HAP-1 (cell line): ENCODE measurements at regions not wholly inside any gene's neighbourhood (a gene's known extent, or its start where the extent isn't known, plus 50 kb on each side); places are given as distances from the start of the nearest gene placed in this dataset.
"Not testable (repeated sequence)": the region's sequence is repeated elsewhere in the genome, so short reads cannot be mapped to it uniquely, and the experiment has no call there.

Experiments
- DNase-seq, 2 experiments: peaks; one replicate each; pipeline ENCODE4 v3.0.0-alpha.2; 2016 to 2020; ENCODE audit warnings: low spot score in 2 of 2
- H3K27me3 ChIP-seq: fragments of 250-450 bp; sonication (Bioruptor Pico); 2 replicates; pipeline ENCODE4 v1.5.1; 2020; ENCODE audit warnings: low read depth, mild to moderate bottlenecking, moderate library complexity
- H3K36me3 ChIP-seq: fragments of 250-450 bp; sonication (Bioruptor Pico); replicated peaks from 2 replicates; pipeline ENCODE4 v1.5.1; 2020; ENCODE audit warnings: mild to moderate bottlenecking
- H3K4me1 ChIP-seq: fragments of 250-450 bp; sonication (Bioruptor Pico); 2 replicates; pipeline ENCODE4 v1.5.1; 2020; ENCODE audit warnings: mild to moderate bottlenecking
- H3K4me3 ChIP-seq: fragments of 250-450 bp; sonication (Bioruptor Pico); 2 replicates; pipeline ENCODE4 v1.5.1; 2020; ENCODE audit warnings: mild to moderate bottlenecking, moderate library complexity
- H3K9me3 ChIP-seq: fragments of 250-450 bp; sonication (Bioruptor Pico); 2 replicates; pipeline ENCODE4 v1.5.1; 2020; ENCODE audit warnings: mild to moderate bottlenecking, moderate library complexity
- in situ Hi-C: fragments of 300-500 bp; cut with MboI; formaldehyde crosslinking; loops from 3 replicates; pipeline ENCODE4 v1.14.3; 2020; ENCODE audit warnings: low sequenced_read_pairs, inconsistent platforms, mixed read lengths

DNA sequence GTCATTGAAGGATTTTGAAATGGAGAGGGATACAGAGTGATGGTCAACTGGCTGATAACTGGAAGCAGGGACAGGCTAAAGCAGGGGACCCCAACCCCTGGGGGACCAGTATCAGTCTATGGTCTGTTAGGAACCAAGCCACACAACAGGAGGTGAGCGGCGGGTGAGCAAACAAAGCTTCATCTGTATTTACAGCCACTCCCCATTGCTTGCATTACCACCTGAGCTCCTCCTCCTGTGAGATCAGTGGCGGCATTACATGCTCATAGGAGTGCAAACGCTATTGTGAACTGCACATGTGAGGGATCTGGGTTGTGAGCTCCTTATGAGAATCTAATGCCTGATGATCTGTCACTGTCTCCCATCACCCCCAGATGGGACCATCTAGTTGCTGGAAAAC is 407.9 kb downstream of the BUD13 start:
- in situ Hi-C loops, H3K27me3 ChIP-seq, H3K36me3 ChIP-seq, H3K4me1 ChIP-seq, DNase-seq, H3K4me3 ChIP-seq, H3K9me3 ChIP-seq: not testable (repeated sequence)

DNA sequence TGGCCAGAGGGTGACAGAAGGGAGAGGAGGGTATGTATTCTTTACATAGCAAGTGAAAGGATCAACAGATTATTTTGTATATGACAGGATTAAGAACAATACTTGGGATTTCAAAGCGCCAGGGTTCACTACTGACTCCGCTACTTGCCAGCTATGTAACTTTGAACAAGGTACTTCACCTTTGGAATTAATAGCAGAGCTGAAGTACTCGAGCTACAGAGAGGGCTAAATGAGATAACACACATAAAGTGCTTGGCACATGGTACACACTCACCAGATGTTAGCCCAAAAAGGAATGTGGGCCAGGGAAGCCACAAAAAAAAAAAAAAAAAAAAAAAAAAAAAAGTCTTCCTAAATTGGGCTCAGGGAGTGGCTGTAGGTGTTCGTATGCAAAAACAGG is 408.4 kb downstream of the BUD13 start:
- in situ Hi-C loops: no loop called here
- Histone ChIP-seq H3K4me1 (peaks cover 9% of the 10 kb centered on the region), H3K27me3 (no peaks in the 10 kb centered on the region), H3K36me3 (no peaks in the 10 kb centered on the region; the same call in 1 of the 2 replicates), H3K4me3 (no peak overlapping the region), H3K9me3 (no peaks in the 10 kb centered on the region)
- no peak for DNase-seq

DNA sequence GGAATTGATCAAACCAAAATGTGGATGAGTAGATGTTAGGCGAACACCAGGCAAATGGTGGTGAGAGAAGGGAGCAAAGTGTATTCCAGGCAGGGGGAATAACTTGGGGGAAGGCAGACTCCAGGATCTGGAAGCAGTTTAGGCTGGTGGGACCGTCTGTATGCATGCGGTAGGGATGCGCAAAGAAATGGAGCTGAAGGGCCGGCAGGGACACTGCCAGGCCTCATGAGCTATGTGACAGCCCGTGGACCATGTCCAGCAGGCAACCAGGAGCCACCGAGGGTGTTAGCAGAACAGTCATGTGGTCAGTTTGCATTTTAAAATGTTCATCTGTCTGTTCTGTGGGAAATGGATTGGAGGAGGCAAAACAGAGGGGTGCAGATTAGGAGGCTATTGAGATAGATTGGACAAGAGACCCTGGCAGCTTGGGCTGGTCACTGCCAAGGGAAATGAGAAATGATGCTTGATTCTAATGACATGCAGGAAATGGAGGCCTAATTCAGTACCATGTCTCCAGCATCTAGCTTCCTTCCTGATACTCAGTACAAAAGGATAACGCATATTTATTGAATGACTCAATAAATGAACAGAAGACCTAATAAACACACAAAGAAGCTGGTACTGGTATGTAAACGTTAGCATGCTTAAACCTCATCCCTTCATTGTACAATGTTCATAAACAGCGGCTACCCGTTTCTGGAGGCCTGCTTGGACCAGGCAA is 412.4 kb downstream of the BUD13 start:
- no peaks in the 10 kb centered on the region for H3K9me3 ChIP-seq
- no peak overlapping the region for H3K4me3 ChIP-seq
- no peaks in the 10 kb centered on the region; the same call in 1 of the 2 replicates for H3K36me3 ChIP-seq
- in situ Hi-C loops: no loop called here
- no peaks in the 10 kb centered on the region for H3K27me3 ChIP-seq
- H3K4me1 ChIP-seq: peaks cover 9% of the 10 kb centered on the region
- DNase-seq: no peak

DNA sequence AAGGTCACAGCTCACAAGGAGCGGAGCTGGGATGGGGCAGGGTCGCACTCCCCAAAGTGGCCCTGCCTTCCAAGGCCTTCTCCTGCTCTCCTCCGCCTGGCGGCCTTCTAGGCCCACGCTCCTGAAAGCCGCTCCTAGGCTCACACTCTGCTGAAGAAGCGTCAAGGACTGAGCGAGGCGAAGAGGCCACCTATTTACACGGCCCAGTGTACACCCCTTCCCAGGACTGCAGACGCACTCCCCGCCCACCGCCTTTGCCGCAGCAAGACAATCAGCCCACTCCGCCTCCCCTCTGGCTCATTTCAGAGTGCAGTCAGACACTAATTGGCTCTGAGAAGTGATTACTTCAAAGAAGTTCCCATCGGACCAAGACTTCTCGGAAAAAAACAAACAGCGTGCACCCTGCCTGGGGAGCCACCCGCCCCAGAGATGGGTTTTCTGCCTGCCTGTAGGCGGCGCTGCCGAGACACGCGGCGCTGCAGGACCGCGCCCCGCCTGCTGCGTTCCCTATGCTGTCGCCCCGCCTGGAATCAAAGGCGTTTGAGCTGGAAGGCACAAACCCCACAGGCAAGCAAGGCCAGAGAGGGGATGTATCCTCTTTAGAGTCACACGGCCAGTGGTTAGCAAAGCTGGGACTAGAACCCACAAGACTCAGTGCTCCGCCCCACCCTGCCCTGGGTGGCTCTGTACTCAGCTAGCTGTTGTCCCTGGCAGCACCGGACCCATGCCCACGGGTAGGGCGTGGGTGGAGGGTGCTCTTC is 414.8 kb downstream of the BUD13 start:
- in situ Hi-C loops: no loop called here
- DNase-seq: no peak

DNA sequence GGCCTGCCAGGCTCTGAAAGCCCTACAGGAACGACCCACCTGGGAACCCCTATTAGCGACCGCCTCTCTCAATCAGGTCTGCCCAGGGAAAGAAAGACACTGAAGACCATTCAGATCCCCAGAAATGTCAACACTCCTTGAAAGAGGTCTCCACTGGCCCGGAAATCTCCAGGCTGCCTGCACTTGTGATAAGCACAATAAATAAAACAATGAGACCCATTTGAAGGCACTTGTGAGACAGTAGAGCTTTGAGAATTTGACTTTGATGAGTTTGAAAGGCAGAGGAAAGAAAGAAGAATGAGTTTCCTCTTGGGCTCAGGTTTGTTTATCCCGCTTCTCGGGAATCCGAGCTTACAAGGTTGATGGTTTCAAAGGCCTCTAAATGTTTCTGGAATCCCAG is 416.3 kb downstream of the BUD13 start:
- Histone ChIP-seq H3K9me3 (no peaks in the 10 kb centered on the region), H3K4me3 (no peak overlapping the region), H3K36me3 (no peaks in the 10 kb centered on the region), H3K4me1 (no peaks in the 10 kb centered on the region), H3K27me3 (no peaks in the 10 kb centered on the region)
- DNase-seq: no peak
- in situ Hi-C loops: no loop called here

More for the DNA sequence above, 414.8 kb downstream of the BUD13 start:
- Histone ChIP-seq H3K27me3 (no peaks in the 10 kb centered on the region), H3K4me3 (no peak overlapping the region), H3K36me3 (no peaks in the 10 kb centered on the region), H3K4me1 (peaks cover 9% of the 10 kb centered on the region), H3K9me3 (no peaks in the 10 kb centered on the region)

DNA sequence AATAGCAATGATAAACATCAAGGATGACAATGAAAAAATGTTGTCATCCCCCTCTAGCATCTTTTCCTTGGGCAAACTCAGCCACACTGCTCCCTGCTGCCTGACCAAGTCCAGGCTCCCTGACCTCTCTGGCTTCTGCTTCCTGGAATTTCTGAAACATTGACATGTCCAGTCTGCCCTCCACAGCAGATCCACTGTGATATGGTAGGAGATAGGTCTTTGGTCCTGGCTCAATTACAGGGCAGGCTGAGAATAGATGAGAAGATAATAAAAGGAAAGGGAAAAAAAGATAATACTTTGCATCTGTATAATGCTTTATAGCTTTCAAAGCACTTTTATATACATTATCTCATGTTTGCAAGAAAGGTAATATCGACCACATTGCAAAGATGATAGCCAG is 417.7 kb downstream of the BUD13 start:
- Histone ChIP-seq H3K36me3 (no peaks in the 10 kb centered on the region), H3K4me1 (no peaks in the 10 kb centered on the region), H3K27me3 (no peaks in the 10 kb centered on the region), H3K4me3 (no peak overlapping the region), H3K9me3 (no peaks in the 10 kb centered on the region)
- no peak for DNase-seq
- in situ Hi-C loops: no loop called here

DNA sequence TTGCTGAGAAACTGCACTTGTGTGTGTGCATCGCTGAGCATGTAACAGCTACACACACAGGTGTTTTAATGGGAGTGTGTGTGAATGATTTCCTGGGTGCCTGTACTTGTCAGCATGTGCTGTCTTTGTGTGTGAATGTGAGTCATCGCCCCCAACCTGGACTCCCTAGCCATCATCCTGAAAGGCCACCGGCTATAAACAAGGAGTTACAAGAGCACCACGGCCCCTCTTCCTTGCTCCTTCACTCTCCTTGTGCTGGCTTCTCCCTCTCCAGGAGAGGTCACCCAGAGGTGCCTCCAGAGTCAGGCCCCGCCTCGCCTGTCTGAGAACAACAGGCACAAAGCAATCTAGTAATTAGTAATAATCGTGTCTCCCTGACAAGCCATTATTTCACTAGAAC is 419.2 kb downstream of the BUD13 start:
- no peaks in the 10 kb centered on the region for H3K36me3 ChIP-seq
- no peaks in the 10 kb centered on the region for H3K9me3 ChIP-seq
- no peak overlapping the region for H3K4me3 ChIP-seq
- in situ Hi-C loops: no loop called here
- no peaks in the 10 kb centered on the region for H3K4me1 ChIP-seq
- no peak for DNase-seq
- no peaks in the 10 kb centered on the region for H3K27me3 ChIP-seq

DNA sequence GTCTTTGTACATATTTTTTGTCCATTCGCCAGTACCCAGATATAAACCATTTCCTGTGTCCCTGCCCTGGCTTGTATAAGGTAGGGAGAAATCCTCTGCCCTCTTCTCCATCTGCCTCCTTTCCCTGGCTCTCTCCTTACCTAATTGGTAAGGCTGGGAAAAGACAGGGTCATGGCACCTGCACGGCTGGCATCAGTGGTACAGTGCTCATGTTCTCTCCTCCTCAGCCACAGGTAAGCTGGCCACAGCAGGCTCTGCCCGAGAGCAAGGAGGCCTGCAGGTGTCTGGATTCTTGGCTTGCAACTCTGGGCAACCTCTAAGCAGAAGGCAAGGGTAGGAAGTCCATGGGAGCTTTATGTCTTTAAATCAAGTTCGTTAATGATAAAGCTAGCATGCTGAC is 419.9 kb downstream of the BUD13 start:
- H3K9me3 ChIP-seq: no peaks in the 10 kb centered on the region
- in situ Hi-C loops: no loop called here
- no peaks in the 10 kb centered on the region for H3K27me3 ChIP-seq
- no peak for DNase-seq
- H3K4me1 ChIP-seq: no peaks in the 10 kb centered on the region
- no peak overlapping the region for H3K4me3 ChIP-seq
- no peaks in the 10 kb centered on the region for H3K36me3 ChIP-seq

DNA sequence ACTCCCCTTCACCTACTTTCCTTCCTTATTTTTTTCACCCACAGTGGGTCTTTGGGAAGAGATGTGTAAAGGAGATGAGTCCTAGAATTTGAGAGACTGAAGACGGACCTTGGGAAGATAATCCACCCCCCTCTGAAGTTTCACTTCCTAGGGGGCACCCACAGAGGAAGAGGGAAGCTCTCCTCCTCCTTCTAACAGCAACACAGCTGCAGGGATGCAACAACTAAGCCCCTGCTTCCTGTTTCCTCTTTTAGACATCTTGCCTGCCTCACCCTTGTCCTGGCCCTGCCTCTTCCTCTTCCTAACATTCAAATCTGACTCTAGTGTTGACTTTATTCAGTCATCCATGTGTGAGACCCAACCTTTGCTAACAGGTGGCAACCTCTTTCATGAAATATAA is 424.6 kb downstream of the BUD13 start:
- Histone ChIP-seq H3K36me3 (no peaks in the 10 kb centered on the region), H3K4me1 (no peaks in the 10 kb centered on the region), H3K9me3 (no peaks in the 10 kb centered on the region), H3K27me3 (no peaks in the 10 kb centered on the region), H3K4me3 (no peak overlapping the region)
- DNase-seq: no peak
- in situ Hi-C loops: no loop called here

DNA sequence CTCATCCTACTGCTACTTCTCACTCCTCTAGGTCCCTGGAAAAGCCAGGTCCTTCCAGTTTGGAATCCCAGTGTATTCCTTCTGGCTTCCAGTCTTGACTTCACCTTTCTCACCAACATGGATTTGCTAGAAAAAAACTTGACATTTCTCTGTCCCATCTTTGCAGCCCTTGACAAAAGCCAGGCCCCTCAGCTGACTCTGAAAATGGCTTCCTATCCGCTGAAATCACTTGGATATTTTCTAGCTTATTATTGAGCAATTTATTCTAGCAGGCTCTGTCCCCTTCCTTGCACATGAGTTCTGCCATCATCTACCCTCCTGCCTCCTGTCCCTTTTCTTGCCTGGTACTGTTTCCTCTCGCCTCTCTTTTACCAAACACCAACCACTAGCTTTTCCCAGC is 427.2 kb downstream of the BUD13 start:
- in situ Hi-C loops: no loop called here
- no peaks in the 10 kb centered on the region for H3K4me1 ChIP-seq
- H3K27me3 ChIP-seq: no peaks in the 10 kb centered on the region
- H3K36me3 ChIP-seq: no peaks in the 10 kb centered on the region
- DNase-seq: no peak
- no peaks in the 10 kb centered on the region for H3K9me3 ChIP-seq
- H3K4me3 ChIP-seq: no peak overlapping the region

DNA sequence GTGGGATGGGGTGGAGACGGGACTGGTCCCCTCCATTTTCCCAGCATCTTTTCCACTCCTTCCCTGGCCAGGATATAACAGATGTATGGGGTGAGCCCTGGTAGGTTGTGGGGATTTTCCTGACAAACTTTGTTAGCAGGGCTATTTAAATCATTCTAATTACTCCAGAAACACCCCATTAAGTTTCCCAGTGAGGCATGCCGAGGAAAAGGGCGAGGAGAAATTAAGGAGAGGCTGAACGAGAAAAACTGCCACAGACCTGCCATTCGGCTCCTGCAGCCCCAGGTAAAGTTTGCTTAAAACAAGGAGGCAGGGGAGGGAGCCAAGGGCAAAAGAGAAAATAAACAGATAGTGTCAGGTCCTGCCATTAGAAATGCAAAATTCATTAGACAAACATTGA is 428.2 kb downstream of the BUD13 start:
- DNase-seq: no peak
- no peaks in the 10 kb centered on the region for H3K27me3 ChIP-seq
- in situ Hi-C loops: no loop called here

DNA sequence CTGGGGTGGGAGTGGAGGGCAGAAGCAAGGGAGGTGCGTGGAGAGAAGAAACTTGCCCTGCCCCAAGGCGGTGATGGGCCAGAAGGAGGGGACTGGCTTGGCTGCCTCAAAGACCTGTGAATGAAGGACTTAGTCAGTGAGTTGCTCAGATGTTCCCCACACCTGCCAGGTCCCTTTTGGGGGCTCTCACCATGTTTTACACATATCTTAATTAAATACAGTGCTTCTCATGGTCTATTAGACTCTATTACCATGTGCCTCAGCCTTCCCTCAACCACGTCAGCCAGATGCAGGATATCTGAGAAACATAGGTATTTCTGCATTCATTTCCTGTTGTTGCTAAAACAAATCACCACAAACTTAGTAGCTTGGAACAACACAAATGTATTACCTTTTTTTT is 429.5 kb downstream of the BUD13 start:
- in situ Hi-C loops: no loop called here
- DNase-seq: no peak
- Histone ChIP-seq H3K36me3 (no peaks in the 10 kb centered on the region), H3K4me3 (no peak overlapping the region), H3K27me3 (no peaks in the 10 kb centered on the region), H3K4me1 (no peaks in the 10 kb centered on the region), H3K9me3 (no peaks in the 10 kb centered on the region)

More for the DNA sequence above, 428.2 kb downstream of the BUD13 start:
- Histone ChIP-seq H3K4me3 (no peak overlapping the region), H3K9me3 (no peaks in the 10 kb centered on the region), H3K4me1 (no peaks in the 10 kb centered on the region), H3K36me3 (no peaks in the 10 kb centered on the region)

DNA sequence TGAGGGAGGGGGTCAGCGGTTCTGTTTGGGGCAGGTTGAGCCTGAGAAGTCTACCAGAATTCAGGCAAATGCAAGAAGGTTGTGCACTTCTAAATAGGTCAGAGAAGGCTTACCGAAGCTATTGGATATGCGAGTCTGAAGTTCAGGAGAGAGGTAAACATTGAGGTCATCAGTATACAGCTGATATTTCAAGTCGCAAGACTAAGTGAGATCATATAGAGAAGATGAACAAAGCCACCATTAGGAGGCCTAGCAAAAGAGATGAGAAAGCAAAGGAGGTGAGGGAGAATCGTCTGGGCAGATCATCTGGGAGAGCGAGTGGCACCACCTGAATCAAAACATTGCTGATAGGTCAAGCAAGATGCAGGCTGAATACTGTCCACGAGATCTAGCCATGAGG is 430.6 kb downstream of the BUD13 start:
- no peak for DNase-seq
- in situ Hi-C loops: no loop called here
- Histone ChIP-seq H3K4me3 (no peak overlapping the region), H3K9me3 (no peaks in the 10 kb centered on the region), H3K27me3 (no peaks in the 10 kb centered on the region), H3K36me3 (no peaks in the 10 kb centered on the region), H3K4me1 (no peaks in the 10 kb centered on the region)

DNA sequence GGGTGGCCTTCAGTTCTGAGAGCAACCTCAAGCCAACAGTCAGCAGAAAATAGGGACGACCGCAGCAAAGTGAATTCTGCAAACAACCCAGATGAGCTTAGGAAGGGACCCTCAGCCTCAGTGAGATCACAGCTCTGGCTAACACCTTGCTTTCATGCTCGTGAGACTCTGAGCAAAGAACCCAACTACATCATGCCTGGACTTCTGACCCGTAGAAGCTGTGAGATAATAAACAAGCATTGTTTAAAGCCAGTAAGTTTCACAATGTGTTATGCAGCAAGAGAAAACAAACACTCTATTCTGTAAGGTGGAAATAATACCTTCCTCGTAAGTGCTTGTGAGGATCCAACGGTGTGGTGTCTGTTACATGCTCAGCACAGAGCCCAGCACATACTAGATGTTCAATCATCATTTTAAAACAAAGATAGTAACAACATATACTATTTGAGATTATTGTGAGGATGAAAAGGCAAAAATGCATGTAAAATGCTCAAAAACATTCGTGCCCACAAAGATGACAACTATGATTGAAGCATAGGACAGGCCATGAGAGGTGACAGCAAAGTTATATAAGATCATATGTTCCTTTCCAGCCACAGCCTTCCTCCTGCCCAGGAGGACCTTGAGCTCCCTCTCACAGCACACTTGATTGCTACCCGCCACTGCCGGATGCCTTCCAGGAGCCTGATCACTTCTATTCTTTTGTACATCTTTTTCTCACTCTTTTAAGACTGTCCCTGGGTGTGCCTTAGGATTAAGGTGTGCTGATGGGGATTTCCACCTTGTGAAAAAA is 433.3 kb downstream of the BUD13 start:
- H3K36me3 ChIP-seq: no peaks in the 10 kb centered on the region
- H3K4me1 ChIP-seq: no peaks in the 10 kb centered on the region
- no peak overlapping the region for H3K4me3 ChIP-seq
- in situ Hi-C loops: no loop called here
- no peaks in the 10 kb centered on the region for H3K27me3 ChIP-seq
- DNase-seq: no peak
- H3K9me3 ChIP-seq: no peaks in the 10 kb centered on the region
